Embryonic facial prominence (tissue), 1 donor: ENCODE measurements at regions not wholly inside any gene's neighbourhood (a gene's known extent, or its start where the extent isn't known, plus 50 kb on each side); places are given as distances from the start of the nearest gene placed in this dataset.
"Not testable (repeated sequence)": the region's sequence is repeated elsewhere in the genome, so short reads cannot be mapped to it uniquely, and the experiment has no call there.

ENCODE experiments used
- DNase-seq: peaks from one replicate; pipeline ENCODE4 v3.0.0-alpha.2; 2016; ENCODE audit errors: extremely low spot score

GRCh38 chr7:48992816-48993215 lies 68.5 kb downstream of the CDC14C start:
- DNase-seq, result no peak

DNA sequence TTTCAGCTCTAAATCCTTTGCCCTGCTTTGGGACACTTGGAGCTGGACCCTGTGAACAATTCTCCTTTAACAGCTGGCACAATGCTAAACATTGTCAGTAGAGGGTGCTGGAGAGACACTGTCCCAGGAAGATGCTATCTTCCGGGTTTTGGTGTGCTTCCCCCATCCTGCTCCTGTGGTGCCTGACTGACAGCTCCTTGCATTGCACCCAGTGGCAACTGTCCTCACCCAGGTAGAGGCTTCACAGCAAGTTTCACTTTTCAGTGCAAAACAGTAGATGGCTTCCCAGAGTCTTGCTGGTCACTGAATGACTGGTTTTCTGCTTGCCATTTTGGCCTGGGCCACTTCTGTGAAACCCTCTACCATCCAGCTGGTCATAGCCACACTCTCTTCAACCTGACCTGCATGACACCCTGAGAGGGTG lies 77.3 kb downstream of the CDC14C start:
- no peak for DNase-seq

GRCh38 chr7:49010717-49011116 lies 86.4 kb downstream of the CDC14C start:
- DNase-seq, result no peak

DNA sequence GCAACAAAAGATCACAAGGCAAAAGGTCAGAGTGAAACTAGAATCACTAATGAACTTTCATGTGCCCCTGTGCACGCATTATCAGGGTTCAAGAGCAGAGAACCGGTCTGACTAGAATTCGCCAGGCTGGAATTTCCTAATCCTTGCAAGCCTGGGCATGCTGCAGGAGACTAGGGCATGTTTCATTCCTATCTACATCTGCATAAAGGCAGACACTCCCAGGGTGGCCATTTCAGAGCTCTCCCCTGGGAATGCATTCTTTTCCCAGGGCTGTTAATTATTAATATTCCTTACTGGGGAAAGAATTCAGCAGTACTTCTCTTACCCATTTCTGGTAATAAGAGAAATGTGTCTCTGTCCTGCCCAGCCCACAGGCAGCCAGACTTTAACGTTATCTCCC lies 90.5 kb downstream of the CDC14C start:
- no peak for DNase-seq

DNA sequence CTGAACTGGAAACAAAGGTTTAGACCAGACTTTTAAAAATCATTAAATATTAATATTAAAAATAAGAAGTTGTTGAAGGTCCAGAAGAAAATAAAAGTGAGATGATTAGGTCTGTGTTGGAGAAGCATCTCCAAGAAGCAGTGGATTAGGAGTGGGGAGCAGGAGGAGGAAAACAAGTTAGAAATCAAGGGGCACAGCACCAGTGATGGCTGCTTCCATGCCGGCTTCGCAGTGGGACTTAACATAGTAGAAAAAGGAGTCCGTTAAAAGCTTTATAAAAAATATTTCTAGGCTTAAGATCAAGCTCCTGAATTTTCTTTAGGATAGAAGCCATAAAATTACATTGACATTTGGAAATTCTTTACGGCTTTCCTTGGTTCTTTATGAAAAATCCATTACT lies 95.8 kb downstream of the CDC14C start:
- no peak for DNase-seq

GRCh38 chr7:49022448-49022847 lies 98.1 kb downstream of the CDC14C start:
- no peak for DNase-seq

- DNase-seq, result no peak
Observed at GRCh38 chr7:49023345-49024328, 99.3 kb downstream of the CDC14C start.

DNA sequence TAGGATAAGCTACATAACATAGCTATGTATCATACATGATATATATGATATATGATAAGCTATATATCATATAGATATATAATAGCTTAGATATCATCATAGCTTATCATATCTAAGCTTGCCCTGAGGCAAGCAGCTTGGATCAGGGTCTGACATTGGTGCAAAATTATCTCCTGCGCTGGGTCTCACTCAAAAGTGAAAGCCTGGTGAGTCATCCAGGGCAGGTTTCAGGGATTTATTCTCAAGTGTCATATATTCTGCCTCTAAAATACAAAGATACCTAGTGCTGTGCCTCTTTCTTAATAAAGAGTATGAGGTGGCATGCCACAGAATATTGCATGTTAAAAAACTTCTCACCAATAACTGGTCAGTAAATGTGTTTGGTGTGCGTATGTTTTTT lies 105.9 kb downstream of the CDC14C start:
- DNase-seq, result no peak

GRCh38 chr7:49033140-49033539 lies 108.8 kb downstream of the CDC14C start:
- DNase-seq, result not testable (repeated sequence)

DNA sequence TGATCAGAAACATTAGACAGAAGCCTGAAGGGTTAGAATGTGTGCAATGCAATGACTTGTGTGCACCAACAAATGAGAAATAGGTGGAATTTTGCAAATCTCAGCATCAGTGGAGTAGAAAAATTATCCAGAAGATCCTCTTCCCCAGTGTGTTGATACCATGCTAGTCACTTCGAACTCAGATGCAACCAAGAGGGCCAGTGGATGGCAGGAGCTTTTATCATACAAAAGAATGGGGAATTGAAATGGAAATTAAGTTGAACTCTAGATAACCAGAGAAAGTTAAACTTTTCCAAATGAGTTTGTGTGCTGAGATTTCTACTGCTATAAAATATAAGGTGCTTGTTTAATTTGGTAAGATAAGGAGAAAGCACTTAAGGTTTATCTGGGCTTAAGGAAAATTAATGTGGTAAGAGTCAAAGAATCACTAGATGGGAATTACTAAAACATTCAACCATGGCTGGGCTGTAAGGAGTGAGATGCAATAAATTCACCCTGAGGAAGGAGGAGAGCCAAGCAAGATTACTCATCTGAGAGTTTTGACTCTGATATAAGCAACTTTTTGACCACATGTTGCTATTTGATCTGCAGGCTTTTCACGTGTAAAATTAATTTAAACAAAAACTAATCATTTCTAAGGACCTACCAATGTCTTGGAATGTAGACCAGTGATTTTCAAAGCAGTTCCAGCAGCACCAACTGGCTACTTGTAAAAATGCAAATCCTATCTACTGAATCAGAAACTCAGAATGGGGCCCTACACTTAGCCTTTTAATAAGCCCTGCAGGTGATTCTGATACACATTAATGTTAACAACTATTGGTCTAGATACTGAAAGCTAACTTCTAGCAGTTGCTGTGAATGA lies 113.2 kb downstream of the CDC14C start:
- DNase-seq, result no peak

DNA sequence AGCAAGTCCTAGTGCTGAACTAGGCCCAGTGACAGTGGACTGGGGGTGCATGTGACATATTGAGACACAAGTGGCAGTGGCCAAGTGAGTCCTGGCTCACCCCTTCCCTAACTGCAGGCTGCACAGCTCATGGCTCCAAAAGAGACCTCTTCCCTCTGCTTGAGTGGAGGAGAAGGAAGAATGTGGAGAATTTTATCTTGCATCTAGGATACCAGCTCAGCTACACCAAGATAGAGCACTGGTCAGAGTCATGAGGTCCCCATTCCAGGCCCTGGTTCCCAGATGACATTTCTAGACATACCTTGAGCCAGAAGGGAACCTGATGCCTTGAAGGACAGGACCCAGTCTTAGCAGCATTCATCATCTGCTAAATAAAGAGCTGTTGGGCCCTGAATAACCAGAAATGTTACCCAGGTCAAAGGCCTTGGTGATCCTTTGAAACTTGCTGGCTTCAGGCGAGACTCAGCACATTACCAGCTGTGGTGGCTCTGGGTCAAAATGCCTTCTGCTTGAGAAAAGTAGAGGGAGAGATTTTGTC lies 114.5 kb downstream of the CDC14C start:
- DNase-seq, result no peak

DNA sequence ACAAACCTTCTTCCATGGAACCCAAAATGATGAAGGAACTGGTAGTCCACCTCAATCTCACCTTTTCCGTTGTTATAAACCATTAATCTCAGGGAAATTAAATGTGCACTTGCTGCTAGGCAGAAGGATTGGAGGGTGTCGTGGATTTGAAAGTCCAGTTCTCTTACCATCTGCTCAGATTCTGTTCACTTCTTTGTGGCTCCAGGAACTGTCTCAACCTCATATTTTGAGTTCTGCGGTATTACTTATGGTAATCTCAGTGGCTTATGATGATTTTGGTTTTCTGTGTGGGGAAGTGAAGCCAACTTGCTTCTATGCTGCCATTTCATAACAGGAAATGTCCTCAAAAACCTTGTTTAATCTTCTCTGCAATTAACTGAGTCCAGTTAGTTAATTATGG lies 136.4 kb downstream of the CDC14C start:
- no peak for DNase-seq

DNA sequence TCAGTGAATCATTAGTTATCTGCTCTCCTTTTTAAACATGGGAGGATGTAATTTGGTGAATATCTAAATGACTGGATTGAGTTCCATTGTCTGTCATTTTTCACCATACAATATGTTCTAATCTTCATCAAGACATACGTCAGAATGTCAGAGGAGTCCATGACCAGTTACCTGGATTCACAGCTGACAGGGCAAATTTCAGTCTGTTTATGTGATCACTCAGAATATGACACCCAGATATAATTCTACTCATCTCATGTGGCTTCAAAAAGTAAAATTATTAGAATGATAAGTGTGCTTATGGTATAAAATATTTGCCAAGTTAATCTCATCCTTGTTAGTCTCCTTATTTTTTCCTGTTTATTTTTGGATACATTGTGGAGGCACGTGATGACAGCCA lies 150.2 kb downstream of the CDC14C start:
- DNase-seq, result no peak

DNA sequence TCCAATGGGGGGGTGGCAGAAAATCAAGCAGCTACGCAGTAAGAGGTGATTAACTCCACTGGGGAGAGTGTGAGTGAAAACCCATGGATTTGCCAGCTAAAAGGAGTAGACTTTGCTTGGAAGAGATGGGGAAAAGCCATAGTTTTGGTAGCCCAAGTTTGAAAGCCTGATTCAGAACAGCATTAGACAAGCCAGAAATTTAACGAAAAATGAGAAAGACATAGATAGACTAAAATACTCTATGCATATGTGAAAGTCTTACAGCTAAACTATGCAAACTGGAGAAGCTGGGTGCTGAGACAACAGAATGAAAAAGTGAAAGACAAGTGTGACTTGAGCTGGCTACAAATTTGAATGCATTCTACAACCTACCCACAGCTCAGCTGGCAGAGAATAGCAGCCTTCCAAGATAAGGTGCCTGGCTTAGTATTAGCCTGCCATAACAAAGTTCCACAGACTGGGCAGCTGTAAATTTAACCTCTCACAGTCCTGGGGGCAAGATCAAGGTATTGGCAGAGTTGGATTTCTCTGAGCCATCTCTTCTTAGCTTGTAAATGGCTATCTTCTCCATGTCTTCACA lies 156.6 kb downstream of the CDC14C start:
- DNase-seq, result no peak

GRCh38 chr7:49088017-49088416 lies 163.7 kb downstream of the CDC14C start:
- no peak for DNase-seq

DNA sequence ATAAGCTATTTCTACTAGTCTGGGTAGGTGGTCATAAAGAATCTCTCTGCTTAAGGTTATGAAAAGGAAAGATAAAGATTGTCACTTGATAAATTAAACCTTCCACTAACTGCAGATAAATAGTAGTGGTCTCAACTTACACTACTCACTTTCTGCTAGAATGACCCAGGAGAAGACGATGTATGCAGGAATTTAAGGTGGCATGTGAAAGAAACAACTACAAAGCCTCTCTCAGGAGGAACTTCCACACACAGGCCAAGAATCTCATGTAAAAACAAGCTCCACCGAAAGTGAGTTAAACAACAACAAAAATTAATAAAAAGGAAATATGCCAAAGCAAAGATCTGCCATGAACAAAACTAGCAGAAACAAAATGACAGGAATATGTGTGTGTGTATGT lies 165.4 kb downstream of the CDC14C start:
- DNase-seq, result no peak

- no peak for DNase-seq
Observed at GRCh38 chr7:49091089-49091488, 166.7 kb downstream of the CDC14C start.

- no peak for DNase-seq
Observed at GRCh38 chr7:49091519-49091918, 167.2 kb downstream of the CDC14C start.

GRCh38 chr7:49093218-49093617 lies 168.9 kb downstream of the CDC14C start:
- no peak for DNase-seq

DNA sequence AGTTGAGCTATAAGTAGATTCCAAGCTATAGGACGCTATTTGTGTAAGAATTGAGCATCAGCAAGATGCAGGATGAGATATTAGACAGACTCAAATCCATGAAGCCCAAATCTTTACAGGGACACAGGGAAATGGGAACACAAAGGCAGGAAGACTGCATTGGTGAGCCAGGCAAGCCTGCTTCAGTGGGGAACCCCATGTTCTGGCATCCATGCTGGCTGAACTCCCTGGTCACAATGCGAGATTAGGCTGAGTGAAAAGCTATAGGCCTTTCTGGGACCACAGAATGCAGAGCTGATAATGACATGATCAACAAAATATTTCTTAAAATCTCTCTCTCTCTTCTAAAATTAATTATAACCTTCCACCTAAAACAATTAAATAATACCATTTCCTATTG lies 170.5 kb downstream of the CDC14C start:
- no peak for DNase-seq

DNA sequence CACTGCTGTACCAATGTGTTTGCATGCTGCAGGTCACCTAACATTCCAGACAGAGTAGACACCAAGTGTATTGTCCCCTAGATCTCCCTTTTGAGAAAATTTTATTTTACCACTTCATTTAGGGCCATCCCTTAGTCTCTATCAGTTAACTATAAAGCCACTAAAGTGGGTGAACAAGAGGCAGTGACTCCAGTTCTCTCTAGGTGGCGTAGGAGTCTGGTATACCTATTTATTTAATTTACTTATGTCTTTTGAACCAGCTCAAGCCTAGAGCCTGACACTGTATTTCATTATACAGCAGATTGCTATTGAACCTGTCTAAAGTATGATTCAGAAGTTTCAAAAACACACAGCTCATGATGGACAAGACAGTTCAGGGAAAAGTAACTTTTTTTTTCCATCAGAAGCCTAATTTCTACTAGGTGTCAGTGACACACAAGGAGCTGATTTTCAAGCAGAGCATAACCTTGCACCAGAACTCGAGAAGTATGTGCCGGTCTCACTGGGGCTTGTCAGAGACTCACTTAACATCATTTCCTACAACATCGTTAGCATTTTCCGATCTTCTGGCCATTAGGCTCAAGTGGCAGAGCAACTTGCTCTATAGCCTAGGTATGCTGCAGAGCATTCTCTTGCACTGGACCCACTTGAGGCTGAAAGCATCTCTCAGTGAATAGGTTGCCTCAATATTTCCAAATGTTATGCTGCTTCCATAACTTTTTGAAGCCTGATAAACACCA lies 175.4 kb downstream of the CDC14C start:
- no peak for DNase-seq
